ENCODE measurements at regions not wholly inside any gene's neighbourhood (a gene's known extent, or its start where the extent isn't known, plus 50 kb on each side); places are given as distances from the start of the nearest gene placed in this dataset.
"Not testable (repeated sequence)": the region's sequence is repeated elsewhere in the genome, so short reads cannot be mapped to it uniquely, and the experiment has no call there.

DNA sequence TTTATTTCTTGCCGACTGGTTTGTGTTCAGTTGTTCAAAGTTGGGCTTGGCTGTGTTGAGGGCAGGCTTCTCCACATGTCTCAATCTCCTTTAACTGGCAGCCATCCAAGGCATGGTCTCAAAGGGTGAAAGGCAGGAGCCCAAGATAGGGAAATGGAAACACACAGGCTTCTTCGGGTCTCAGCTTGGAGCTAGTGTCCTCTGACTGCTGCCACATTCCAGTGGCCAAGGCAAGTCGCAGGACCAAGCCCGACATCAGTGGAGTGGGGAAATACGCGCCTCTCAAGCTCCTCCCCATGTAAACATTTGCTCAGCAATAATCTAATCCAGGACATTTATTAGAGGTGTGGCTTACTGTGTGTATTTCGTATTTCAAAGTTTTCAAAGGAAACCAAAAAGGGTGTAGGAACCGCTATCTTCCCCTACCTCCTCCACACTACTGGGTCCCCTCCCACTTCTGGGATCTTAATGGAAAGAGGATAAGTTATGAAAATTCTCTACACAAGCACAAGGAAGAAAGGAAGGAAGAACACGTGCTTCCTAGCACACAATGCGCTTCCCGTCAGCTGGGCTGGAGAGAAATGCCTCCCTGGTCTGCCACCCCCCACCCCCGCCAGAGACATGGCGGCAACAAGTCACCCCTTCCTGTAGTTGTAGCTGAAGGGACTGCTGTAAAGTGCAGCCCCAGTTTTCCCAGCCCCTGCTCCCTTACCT, 181.7 kb downstream of the FAM43A start:
- no peak for DNase-seq (ENCODE audit: low read depth in 2 of 2)

DNA sequence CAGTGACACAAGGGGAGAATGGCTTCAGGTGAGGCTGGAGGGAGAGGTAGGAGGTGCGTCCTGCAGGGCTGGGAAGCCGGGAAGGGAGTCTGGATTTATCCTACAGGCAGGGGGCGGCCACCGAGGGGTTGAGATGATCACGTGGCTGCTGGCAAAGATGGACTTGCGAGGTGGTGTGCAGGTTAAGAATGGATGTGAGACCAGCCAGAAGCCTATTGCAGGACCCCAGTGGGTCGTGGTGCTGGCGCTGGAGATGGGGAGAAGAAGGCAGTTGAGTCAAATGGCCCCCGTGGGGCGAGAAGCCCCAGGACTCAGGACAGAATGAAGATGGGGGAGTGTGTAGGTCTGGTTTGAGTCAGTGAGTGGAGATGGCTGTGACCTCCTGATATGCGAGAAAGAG, 183.1 kb downstream of the FAM43A start:
- DNase-seq (ENCODE audit: low read depth in 2 of 2) = no peak

DNA sequence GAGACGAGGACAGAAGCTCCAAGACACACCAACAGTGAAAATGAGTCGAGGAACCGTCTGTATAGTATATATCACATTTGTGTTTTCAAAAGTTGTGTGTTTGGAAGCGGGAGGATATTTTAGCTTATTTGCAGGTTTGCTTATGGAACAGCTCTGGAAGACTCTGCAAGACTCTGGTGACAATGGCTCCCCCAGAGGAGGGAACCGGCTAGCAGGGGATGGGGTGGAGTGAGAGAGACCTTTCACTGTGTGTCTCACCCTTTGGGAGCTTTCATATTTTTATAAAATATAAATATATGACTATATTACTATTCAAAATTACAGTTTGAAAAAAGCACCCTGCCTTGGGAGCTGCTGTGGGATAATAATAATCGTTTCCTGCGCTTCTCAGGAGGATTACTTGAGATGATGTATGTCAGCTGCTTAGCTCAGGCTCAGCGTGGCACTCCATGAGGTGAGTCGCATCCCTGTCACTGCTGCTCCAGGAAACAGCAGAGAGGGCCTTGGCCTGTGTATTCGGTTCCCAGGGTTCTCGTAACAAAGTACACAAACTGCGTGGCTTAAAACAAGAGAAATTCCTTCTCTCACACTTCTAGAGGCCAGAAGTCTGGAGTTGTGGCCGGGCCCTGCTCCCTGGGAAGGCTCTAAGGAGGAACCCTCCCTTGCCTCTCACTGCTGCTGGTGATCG, 183.9 kb downstream of the FAM43A start:
- no peak for DNase-seq (ENCODE audit: low read depth in 2 of 2)

DNA sequence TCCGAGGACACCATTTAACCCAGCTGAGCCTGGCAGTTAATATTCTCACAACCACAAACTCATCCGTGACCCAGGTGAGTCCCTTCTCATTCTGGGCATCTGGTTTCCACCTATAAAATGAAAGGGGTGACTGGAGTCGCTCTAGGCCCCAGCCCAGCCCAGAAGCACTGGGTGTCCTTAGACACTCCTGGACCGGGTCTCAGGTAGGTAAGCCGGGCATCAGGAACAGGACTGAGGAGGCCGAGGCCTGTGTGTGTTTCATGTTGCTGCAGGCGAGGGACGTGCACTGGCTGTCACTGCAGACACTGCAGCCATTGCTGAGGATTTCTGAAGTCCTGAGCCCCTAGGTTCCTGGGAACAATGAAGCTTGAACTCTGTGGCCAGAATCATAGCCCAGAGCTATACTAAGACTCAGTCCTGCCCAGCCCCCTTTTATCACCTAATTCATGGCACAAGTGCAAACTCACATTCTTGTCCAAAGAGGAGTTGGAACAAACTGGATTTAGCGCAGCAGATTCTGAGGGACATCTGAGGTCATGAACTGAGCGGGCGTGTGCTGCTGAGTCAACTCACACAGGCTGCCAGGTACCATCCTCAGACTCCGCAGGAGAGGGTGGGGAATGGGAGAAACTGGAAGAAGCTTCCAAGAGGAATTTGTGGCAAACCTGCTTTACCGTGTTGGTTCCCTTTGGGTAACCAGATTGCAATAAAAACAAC, 184.9 kb downstream of the FAM43A start:
- no peak for DNase-seq (ENCODE audit: low read depth in 2 of 2)

DNA sequence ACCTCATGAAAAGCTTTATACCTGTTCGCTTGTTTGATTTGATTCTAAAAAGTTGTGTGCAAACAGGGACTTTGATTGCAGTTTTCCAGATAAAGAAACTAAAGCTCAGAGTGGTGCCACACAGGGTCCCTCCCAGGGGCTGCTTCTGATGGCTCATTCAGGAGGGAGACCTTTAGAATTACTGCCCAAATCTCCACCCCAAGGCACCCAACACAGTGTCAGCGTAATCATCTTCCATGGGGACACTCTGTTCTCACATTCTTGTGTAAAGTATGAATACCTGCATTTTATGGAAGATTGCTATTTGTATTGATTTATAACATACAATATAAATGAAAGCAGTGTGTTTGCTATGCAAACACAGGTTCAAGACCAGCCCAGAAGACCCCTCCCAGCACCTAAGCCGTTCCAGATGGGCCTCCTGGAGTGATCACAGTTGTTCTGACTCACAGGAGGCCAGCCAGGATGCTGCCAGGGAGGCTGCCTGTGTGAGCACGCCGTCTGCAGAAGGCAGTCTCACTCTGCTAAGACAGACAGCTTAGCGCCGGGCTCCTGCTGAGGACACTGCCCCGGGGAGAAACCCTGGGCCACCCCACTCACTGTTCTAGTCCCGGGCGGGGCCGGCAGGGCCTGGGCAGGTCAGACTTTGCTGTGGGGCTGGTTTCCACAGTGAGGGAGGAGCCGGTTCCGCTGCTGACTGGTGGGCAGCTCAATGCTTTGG, 185.6 kb downstream of the FAM43A start:
- DNase-seq (ENCODE audit: low read depth in 2 of 2) = no peak

DNA sequence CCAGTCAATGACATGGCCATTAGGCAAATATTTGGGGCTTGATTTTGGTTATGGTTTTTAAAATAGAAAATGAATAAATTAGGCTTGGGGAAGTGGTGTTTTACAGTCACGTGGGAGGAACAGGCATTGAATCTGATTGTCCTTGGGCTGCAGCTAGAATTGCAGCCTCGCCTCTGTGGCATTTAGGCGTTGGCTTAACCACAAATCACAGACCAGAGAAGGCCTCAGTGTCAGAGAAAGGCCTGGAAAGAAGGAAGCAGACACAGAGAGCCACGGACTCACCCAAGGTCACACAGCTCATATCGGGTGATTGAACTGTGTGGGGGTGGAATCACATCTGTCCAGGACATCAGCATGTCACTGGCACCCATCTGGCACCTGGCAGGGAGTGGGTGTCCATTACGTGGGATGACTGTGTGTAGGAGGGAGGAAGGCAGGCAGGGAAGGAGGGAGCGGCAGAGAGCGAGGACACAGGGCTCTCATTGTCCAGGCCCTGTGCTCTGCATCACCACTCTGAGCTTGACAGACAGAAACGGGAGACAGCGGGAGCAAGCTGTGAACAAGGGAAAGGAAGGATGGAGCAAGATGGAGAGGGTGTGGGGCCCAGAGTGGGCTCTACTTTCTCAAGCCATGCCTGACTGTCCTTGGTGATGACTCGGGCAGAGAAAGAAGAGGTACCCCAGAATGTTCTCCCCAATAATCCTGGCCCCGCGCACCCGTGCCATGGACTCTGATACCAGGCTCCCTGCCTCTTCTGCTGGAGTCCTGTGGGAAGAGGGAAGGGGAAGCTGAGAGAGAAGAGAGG, 186.4 kb downstream of the FAM43A start:
- no peak for DNase-seq (ENCODE audit: low read depth in 2 of 2)

DNA sequence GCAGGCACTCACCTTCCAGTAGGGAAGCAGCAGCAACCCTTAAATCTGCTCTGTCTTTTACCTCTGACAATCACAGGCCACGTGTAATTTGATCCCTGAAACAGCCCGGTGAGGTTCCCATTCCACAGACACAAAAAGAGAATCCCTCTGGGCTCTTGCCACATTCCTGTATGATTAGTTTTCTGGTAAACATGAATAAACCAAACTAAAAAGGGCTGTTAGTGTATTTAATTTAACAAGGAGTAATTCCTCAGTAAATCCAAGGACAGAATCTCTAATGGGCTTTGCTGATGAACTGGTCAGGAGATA, 186.9 kb downstream of the FAM43A start:
- no peak for DNase-seq (ENCODE audit: low read depth in 2 of 2)

DNA sequence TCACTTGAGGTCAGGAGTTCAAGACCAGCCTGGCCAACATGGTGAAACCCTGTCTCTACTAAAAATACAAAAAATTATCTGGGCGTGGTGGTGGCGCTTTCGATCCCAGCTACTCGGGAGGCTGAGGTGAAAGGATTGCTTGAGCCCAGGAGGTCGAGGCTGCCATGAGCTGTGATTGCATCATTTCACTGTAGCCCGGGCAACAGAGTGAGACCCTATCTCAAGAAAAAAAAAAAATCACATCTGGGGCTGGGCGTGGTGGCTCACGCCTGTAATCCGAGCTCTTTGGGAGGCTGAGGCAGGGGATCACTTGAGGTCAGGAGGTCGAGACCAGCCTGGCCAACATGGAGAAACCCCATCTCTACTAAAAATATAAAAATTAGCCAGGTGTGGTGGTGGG, 187.8 kb downstream of the FAM43A start:
- not testable (repeated sequence) for DNase-seq (ENCODE audit: low read depth in 2 of 2)

DNA sequence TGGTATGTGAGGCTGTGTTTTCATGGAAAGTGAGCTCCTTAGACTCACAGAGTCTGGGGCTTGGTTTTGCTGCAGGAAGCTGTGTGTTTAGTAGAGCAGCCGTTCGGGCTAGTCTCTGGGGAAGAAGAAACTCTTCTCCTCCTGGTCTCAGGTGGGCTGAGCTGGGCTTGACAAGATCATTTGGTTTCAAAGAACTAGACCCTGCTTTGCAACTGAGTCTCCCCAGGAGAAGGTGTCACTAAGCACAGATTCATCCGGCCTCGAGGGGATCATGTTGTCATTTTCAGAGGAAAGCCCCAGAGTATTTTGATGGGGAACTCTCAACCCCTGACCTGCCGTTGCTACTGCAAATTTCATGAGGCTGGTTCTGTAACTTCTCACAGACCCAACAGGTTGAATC, 188.5 kb downstream of the FAM43A start:
- DNase-seq (ENCODE audit: low read depth in 2 of 2) = no peak

DNA sequence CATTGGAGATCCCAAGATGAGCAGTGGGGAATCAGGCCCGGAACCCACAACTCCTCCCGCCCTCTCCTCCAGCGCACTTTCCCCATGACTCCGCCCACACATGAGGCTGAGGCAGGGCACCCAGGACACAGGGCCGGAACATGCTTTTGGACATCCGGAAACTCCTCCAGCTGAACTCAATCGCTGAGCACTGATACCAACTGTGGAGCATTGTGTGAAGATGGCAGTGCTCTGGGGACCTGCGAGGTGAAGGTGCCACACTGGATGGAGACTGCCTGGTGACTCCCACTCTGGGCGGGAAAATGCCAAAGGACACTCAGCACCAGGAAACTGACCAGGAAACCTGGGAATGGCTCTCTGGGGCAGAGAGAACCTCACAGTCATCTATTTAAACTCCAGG, 189.1 kb downstream of the FAM43A start:
- DNase-seq (ENCODE audit: low read depth in 2 of 2) = no peak

DNA sequence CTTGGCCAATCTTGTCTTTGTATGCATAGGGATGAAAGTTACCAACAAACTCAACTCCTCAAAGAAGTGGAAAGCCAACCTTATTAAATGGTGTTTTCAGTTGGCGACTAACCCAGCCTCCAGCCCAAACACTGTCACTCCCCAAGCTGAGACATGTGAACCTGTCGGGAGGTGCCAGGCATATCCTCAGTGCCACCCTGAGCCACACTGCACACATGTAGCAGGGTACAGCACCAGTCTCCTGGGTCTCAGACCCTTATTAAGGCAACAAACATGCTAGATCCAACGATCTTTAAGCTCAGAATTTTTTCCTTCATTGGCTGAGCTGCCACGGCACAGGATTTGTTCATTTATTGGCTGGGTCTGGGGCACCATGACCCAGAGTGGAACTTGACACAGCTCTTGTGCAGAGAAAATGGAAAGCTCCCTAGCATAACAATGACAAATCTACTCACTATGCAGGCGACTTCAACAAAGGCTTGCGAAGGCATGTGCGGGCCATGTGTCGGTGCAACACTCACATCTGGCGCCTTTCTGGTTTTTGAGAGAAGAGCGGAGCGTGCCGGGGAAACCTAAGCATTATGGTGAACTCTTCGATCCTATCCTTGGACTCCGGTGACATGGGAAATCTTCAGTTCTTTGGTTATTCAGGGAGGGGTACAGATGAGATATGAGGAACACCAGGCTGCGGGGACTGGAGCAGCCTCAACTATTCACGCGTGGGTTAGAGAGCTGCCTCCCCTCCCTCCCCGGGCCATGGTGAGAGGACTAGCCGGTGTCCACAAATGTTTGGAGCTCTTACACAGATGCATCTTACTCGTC, 190.1 kb downstream of the FAM43A start:
- no peak for DNase-seq (ENCODE audit: low read depth in 2 of 2)

DNA sequence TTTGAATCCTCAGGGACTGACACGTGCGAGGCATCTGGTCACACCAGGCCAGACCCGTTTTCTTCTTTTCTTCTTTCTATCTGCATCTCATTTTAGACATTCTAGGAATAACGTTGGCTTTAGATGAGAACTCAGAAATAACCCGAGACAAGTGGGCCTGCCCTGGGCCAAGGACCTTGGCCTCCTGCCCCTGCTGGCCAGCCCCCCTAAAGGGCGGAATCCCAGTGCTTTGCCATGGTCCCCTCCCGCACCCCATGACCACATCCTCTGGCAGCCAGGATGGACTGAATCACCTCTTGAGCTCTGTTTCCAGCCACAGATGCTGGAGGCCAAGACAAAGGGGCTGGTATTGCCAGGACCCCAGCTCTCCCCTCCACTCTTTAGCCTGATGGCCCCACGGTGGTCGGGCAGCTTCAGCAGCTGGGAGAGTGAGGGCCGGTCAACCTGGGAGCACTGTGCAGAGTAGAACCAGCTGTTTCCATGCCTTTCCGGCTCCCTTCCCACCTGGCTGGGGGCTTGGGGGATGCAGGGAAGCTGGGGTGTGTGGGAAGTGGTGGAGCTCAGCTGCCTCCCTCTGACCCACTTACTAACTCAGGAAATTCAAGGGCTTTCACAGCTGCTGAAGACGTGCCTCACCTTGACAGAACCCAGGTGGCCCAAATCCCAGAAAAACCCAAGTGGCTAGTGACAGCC, 190.9 kb downstream of the FAM43A start:
- no peak for DNase-seq (ENCODE audit: low read depth in 2 of 2)

DNA sequence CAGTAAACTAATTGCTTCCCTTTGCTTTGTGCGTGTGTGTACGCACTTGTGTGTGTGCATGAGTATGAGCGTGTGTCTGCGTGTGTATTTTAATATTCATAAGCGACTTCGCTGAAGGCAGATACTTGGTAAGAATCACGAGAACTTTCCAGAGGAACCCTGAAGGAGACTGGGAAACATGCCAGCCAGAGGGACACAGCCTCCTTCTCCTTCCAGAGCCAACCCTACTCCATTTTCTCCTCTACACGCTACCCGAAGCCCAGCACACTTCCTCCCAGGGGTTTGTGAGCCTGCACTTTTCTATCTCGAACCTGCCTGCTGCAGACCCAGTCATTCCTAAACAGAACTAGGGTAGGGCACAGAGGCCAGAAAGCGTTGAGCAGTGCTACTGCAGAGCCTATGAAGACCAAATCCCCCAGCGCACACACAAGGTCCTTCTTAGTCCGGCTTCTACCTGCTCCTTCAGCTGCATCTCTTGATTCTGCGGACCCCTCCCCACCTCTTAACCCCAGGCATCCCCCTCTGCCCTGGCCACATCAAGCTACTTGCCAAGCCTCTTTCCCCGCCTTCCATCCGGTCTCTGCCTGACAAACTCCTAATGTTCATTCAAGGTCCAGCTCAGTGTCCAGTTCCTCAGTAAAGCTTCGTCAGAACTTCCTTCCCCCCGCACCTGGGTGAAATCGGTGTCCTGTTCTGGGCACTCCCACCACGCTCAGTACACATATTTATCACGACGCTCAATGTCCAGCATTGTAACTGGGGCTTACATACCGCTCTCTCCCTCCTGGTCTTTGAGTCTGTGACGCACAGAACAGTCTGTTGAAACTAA, 191.8 kb downstream of the FAM43A start:
- no peak for DNase-seq (ENCODE audit: low read depth in 2 of 2)

DNA sequence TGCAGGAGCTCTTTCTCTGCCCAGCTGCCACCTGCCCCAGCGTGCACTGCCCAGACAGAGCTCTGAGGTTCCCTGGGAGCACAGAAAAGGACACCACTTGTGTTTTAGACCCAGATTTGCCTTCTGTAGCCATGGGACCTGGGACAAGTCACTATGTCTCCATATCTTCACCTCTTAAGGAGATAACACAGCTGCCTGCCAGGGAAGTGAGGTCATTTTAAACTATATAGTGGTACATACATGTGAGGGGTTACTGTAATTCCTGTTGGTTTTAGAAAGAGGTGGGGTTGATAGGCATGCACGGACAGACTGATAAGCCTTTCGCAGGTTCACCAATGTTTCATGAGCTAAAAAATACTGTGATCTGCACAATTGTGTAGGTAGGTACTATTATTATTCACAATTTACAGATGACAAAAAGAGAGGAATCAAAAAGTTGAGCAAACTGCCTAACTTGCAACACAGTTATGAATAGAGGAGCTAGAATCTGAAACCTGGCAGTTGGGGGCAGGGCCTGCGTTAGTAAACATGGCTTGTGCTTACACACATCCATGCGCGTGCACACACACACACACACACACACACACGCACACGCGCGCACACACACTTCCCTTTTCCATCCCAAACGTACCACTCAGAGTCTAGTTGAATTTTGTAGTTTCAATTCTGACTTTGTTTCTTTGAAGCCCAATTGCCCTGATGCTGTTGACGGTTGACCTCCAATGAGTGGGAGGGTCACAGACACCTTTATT, 193.6 kb downstream of the FAM43A start:
- DNase-seq (ENCODE audit: low read depth in 2 of 2) = no peak

DNA sequence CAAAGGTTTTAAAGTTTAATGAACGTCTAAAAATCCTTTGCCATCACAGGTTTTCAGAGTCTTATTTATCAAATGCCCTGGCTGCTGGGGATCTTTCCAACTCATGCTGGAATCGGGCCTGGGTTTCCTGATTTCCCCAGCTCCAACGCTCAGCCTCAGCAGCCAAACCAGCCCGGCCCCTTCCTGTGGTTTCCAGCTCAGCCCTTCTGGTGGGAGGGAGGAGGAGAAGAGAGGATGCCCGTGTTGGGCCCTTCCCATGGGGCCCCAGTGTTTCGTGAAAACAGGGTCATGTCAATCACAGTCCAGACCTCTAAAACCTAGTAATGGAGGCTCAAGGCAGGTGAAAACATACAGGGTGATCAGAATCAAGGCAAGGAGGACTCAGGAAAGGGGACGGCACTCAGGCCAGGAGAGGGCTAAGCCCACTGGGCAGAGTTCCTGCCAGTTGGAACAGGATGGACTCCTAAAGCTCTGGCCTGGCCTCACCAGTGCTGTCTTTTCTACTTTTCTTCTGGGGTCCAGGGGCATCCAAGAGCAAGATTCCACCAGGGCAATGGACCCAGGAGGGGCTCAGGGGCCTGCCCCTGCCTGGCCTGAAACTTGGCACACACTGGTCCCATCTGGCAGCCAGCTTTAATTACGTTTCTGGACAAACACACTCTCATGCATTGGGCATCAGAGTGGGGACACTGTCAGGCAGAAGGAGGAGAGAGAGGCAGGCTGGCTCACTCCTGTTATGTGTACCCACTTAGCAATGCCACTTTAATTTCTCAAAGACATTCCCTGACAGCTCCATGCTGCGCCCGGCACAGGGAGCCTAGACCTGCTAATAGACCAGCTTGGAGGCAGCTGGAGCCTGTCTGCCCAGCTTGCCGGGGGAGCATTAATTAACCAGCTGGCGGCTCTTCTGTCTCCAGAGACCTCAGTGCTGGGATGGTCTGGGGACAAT, 194.6 kb downstream of the FAM43A start:
- no peak for DNase-seq (ENCODE audit: low read depth in 2 of 2)

DNA sequence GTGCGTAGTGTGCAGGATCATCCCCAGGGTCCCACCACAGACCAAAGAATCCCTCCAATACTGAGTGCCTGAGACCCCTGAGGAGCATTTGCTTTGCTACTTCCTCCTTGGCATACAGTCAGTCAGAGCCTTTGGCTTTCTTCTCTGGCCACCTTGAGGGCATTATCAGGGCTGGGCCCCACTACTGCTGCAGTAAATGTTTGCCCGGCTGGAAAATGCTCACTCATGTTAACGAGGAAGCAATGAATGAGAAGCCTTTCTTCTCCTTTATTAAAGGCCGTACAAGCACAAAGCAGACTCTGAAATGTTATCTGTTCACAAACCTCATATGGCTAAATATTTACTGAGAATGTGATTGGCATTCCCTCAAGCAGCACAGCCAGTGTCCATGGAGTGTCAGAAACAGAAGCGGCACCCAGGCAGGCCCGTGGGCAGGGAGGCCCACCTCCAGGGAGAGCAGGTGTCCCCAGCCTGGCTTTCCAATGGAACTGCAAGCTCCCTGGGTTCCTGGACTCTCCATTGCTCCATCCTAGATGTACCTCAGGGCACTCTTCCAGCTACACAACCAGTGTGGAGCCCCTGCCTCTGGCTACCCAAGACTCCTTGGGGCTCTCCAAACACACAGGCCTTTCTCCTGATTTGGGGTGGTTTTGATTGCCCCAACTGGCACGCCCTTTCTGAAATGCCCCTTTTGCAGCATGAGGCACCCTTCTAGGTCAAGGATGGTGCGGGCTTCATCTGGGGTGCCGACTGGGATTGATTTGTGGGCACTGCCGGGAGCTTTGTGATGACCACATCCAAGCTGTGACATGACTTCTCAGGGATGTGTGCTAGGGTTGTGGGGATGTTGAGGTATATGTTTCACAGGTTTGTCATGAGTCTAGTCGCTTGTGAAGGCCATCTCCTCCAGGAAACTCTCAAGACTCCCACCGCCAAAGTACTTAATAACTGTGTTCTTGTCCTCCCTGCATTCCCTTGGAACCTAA, 195.6 kb downstream of the FAM43A start:
- DNase-seq (ENCODE audit: low read depth in 2 of 2) = no peak

Data from stimulated activated CD8-positive, alpha-beta memory T cell treated with anti-CD3 and anti-CD28 coated beads, Interleukin-2, amount 100 ng/mL, for 48 hours (primary cell).